Fibroblast of lung (primary cell): ENCODE measurements at regions not wholly inside any gene's neighbourhood (a gene's known extent, or its start where the extent isn't known, plus 50 kb on each side); places are given as distances from the start of the nearest gene placed in this dataset.

Experiments
- EZH2 ChIP-seq: IDR thresholded peaks from 2 replicates; pipeline ENCODE4 v1.5.1; 2012; ENCODE audit warnings: low read length, control low read depth, mild to moderate bottlenecking; ENCODE audit errors: missing control alignments
- TF ChIP-seq, protein P1 (sequence below), 2 donors: IDR thresholded peaks in 1 of 2; conservative IDR thresholded peaks in 1 of 2; 1 replicate in 1 of 2; 2 replicates in 1 of 2; pipeline ENCODE4 v1.5.1; 2011 to 2012; ENCODE audit warnings: low read length in 2 of 2, control low read depth in 1 of 2, inconsistent platforms in 1 of 2, low read depth in 1 of 2, mild to moderate bottlenecking in 1 of 2

DNA sequence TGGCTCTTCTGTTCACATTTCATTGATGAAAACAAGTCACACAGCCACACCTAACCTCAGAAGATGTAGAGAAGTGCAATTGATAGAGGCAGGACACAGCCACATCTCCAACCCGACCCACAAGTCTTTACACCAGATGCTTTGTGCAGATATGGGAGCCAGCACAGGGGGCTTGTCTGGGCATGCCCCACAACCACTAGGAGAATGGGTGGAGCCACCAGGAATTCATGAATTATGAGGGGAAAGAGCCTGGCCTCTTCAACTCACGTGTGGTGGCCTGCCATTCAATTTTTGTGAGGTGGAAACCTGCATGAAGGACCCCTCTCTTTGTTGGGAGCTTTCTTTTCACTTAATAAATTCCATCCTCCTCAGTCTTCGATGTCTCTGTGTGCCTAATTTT lies 79.1 kb downstream of the OGFRL1 start:
- TF ChIP-seq, protein P1, sequence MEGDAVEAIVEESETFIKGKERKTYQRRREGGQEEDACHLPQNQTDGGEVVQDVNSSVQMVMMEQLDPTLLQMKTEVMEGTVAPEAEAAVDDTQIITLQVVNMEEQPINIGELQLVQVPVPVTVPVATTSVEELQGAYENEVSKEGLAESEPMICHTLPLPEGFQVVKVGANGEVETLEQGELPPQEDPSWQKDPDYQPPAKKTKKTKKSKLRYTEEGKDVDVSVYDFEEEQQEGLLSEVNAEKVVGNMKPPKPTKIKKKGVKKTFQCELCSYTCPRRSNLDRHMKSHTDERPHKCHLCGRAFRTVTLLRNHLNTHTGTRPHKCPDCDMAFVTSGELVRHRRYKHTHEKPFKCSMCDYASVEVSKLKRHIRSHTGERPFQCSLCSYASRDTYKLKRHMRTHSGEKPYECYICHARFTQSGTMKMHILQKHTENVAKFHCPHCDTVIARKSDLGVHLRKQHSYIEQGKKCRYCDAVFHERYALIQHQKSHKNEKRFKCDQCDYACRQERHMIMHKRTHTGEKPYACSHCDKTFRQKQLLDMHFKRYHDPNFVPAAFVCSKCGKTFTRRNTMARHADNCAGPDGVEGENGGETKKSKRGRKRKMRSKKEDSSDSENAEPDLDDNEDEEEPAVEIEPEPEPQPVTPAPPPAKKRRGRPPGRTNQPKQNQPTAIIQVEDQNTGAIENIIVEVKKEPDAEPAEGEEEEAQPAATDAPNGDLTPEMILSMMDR (conservative IDR thresholded peaks at IDR 0.05 in 1 of 2, IDR thresholded peaks at IDR 0.05 in 1 of 2; ENCODE audit: low read depth in 1 of 2, low read length in 2 of 2): no peak
- TF ChIP-seq EZH2: no peak
